ENCODE measurements at regions not wholly inside any gene's neighbourhood (a gene's known extent, or its start where the extent isn't known, plus 50 kb on each side); places are given as distances from the start of the nearest gene placed in this dataset.
A peak's percentile ranks its signal among the peaks of the same experiment; 100 is the strongest.

GRCh38 chr17:69609473-69610305 lies 195.2 kb downstream of the MAP2K6 start:
- no peak overlapping the region for H3K4me3 ChIP-seq (ENCODE audit: low read depth, low read length)
- peak; percentile 64 for TF ChIP-seq CTCF (IDR thresholded peaks at IDR 0.05; ENCODE audit: insufficient read depth, low read length, severe bottlenecking)
- no peak for FAIRE-seq
- no peaks in the 10 kb centered on the region for H3K36me3 ChIP-seq (ENCODE audit: control insufficient read depth, insufficient read depth, low read length)
- no peaks in the 10 kb centered on the region for H3K27me3 ChIP-seq (ENCODE audit: control insufficient read depth, insufficient read depth, low read length)
- DNase-seq (ENCODE audit: low read depth): peak; percentile 35

GRCh38 chr17:69620363-69620762 lies 205.9 kb downstream of the MAP2K6 start:
- DNase-seq (ENCODE audit: low read depth): no peak
- Histone ChIP-seq H3K4me3 (ENCODE audit: low read depth, low read length) (no peak overlapping the region), H3K36me3 (ENCODE audit: control insufficient read depth, insufficient read depth, low read length) (no peaks in the 10 kb centered on the region), H3K27me3 (ENCODE audit: control insufficient read depth, insufficient read depth, low read length) (no peaks in the 10 kb centered on the region)
- no peak for FAIRE-seq
- TF ChIP-seq CTCF (IDR thresholded peaks at IDR 0.05; ENCODE audit: insufficient read depth, low read length, severe bottlenecking): no peak

- FAIRE-seq (no peak), DNase-seq (ENCODE audit: low read depth) (no peak)
- Histone ChIP-seq H3K27me3 (ENCODE audit: control insufficient read depth, insufficient read depth, low read length) (no peaks in the 10 kb centered on the region), H3K4me3 (ENCODE audit: low read depth, low read length) (no peak overlapping the region), H3K36me3 (ENCODE audit: control insufficient read depth, insufficient read depth, low read length) (no peaks in the 10 kb centered on the region)
- TF ChIP-seq CTCF (IDR thresholded peaks at IDR 0.05; ENCODE audit: insufficient read depth, low read length, severe bottlenecking): no peak
Measured at GRCh38 chr17:69625474-69625873, 211.0 kb downstream of the MAP2K6 start.

- no peak for DNase-seq (ENCODE audit: low read depth)
- Histone ChIP-seq H3K27me3 (ENCODE audit: control insufficient read depth, insufficient read depth, low read length) (no peaks in the 10 kb centered on the region), H3K36me3 (ENCODE audit: control insufficient read depth, insufficient read depth, low read length) (no peaks in the 10 kb centered on the region), H3K4me3 (ENCODE audit: low read depth, low read length) (no peak overlapping the region)
- FAIRE-seq: no peak
- TF ChIP-seq CTCF (IDR thresholded peaks at IDR 0.05; ENCODE audit: insufficient read depth, low read length, severe bottlenecking): no peak
Measured at GRCh38 chr17:69630056-69630635, 215.6 kb downstream of the MAP2K6 start.

GRCh38 chr17:69634844-69635243 lies 220.3 kb downstream of the MAP2K6 start:
- H3K27me3 ChIP-seq (ENCODE audit: control insufficient read depth, insufficient read depth, low read length): no peaks in the 10 kb centered on the region
- no peak for DNase-seq (ENCODE audit: low read depth)
- H3K36me3 ChIP-seq (ENCODE audit: control insufficient read depth, insufficient read depth, low read length): no peaks in the 10 kb centered on the region
- no peak overlapping the region for H3K4me3 ChIP-seq (ENCODE audit: low read depth, low read length)
- FAIRE-seq: no peak
- TF ChIP-seq CTCF (IDR thresholded peaks at IDR 0.05; ENCODE audit: insufficient read depth, low read length, severe bottlenecking): no peak
